ENCODE measurements at regions not wholly inside any gene's neighbourhood (a gene's known extent, or its start where the extent isn't known, plus 50 kb on each side); places are given as distances from the start of the nearest gene placed in this dataset.

GRCh38 chr6:65943548-65943947, 236.5 kb upstream of the EYS start:
- TF ChIP-seq POLR2A (IDR thresholded peaks at IDR 0.05; ENCODE audit: control extremely low read depth in 1 of 2, low read depth in 2 of 2, low read length in 2 of 2): no peak
- TF ChIP-seq NRF1 (IDR thresholded peaks at IDR 0.05; ENCODE audit: low read depth, low read length): no peak
- no peak for TF ChIP-seq TAF1 (IDR thresholded peaks at IDR 0.05; ENCODE audit: low read depth, low read length)
- no peak for TF ChIP-seq MAX (IDR thresholded peaks at IDR 0.05)
- TF ChIP-seq CTCF (IDR thresholded peaks at IDR 0.05; ENCODE audit: control extremely low read depth in 1 of 3, insufficient read depth in 1 of 3, low read depth in 1 of 3, low read length in 3 of 3): no peak
- TF ChIP-seq SP2 (IDR thresholded peaks at IDR 0.05; ENCODE audit: low read length): no peak
- TF ChIP-seq HDAC6 (IDR thresholded peaks at IDR 0.05; ENCODE audit: low read depth, low read length): no peak
- TF ChIP-seq GABPA (IDR thresholded peaks at IDR 0.05; ENCODE audit: borderline replicate concordance, insufficient read depth, low read length): no peak
- no peak for TF ChIP-seq SIN3A (conservative IDR thresholded peaks at IDR 0.05 in 1 of 2, IDR thresholded peaks at IDR 0.05 in 1 of 2; ENCODE audit: low read depth in 1 of 2, low read length in 2 of 2)
- TF ChIP-seq YY1 (IDR thresholded peaks at IDR 0.05; ENCODE audit: low read depth, low read length): no peak
- TF ChIP-seq ATF3 (IDR thresholded peaks at IDR 0.05; ENCODE audit: insufficient read depth, low read depth, low read length): no peak

Measured in H1 (cell line).